ENCODE measurements at regions not wholly inside any gene's neighbourhood (a gene's known extent, or its start where the extent isn't known, plus 50 kb on each side); places are given as distances from the start of the nearest gene placed in this dataset.

DNA sequence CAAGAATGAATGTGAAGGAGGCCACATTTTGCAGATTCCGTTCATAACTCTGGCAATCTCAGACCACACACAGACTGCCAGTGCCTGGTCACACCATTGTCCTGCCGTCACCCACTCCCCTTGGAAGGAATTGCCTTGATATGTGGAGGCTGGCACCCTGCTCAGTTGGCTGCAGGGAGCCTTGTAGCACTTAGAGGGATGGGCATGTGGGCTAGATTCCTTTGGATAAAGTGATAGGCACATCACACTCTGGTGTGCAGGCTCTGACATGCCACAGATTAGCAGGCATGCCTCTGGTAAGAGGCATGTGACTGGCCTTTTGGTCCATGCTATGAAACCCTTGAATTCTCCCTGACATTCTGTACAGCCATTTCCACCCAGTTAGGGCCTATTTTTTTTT lies 254.6 kb upstream of the PIK3R1 start:
- H3K4me1 Mint-ChIP-seq (ENCODE audit: unreplicated experiment), result peaks cover 2% of the 10 kb centered on the region

DNA sequence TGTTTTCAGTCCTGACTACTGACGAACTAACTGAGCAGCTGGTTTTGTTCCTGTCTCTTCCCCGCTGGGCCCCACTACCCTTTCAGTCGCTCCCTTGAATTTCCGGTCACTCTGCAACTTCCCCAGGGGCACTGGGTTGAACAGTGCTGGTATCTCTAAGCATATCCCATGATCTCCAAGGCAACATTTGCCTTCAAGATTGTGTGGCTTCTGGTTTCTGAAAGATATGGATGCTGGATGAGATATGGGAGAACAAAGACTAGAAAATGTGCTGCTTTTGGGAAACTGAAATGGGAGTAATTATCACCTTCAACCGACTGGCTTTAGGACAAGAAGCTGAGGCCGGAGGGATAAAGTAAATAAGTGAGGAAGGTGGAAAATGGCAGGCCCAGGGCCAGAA lies 258.2 kb upstream of the PIK3R1 start:
- Mint-ChIP-seq H3K4me3 (ENCODE audit: unreplicated experiment) (no peak overlapping the region), H3K4me1 (ENCODE audit: unreplicated experiment) (peaks cover 2% of the 10 kb centered on the region), H3K27ac (ENCODE audit: unreplicated experiment) (no peak overlapping the region), H3K9me3 (ENCODE audit: unreplicated experiment) (no peaks in the 10 kb centered on the region), H3K27me3 (ENCODE audit: unreplicated experiment) (peaks cover 16% of the 10 kb centered on the region), H3K36me3 (ENCODE audit: unreplicated experiment) (no peaks in the 10 kb centered on the region)
- DNase-seq (ENCODE audit: extremely low spot score, unreplicated experiment), result no peak
- TF ChIP-seq CTCF (IDR thresholded peaks at IDR 0.05), result no peak

More for the DNA sequence above, 254.6 kb upstream of the PIK3R1 start:
- Mint-ChIP-seq H3K4me3 (ENCODE audit: unreplicated experiment) (no peak overlapping the region), H3K27ac (ENCODE audit: unreplicated experiment) (no peak overlapping the region), H3K27me3 (ENCODE audit: unreplicated experiment) (peaks cover 13% of the 10 kb centered on the region), H3K36me3 (ENCODE audit: unreplicated experiment) (no peaks in the 10 kb centered on the region), H3K9me3 (ENCODE audit: unreplicated experiment) (no peaks in the 10 kb centered on the region)
- TF ChIP-seq CTCF (IDR thresholded peaks at IDR 0.05), result no peak
- DNase-seq (ENCODE audit: extremely low spot score, unreplicated experiment), result no peak

DNA sequence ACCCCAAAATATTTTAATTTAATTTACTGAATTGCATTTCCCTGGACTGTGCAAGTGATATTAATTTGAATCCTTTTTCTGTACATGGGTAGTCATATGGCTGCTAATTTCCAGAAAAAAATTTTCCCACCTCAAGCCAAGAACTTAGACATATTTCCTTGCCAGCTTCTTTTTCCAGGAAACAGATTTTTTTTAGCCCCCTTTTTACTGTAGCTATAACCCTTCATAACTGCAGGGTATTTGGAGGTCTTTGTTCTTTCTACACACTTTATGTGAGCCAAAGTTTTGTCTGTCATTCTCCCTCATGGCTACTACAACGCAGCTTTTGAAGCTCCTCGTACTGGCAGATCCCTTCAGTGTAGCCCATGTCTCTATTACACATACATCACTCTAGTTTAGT lies 261.2 kb upstream of the PIK3R1 start:
- TF ChIP-seq CTCF (IDR thresholded peaks at IDR 0.05), result no peak
- Mint-ChIP-seq H3K4me3 (ENCODE audit: unreplicated experiment) (no peak overlapping the region), H3K9me3 (ENCODE audit: unreplicated experiment) (no peaks in the 10 kb centered on the region), H3K27ac (ENCODE audit: unreplicated experiment) (no peak overlapping the region), H3K4me1 (ENCODE audit: unreplicated experiment) (no peaks in the 10 kb centered on the region), H3K36me3 (ENCODE audit: unreplicated experiment) (no peaks in the 10 kb centered on the region), H3K27me3 (ENCODE audit: unreplicated experiment) (peaks cover 11% of the 10 kb centered on the region)
- no peak for DNase-seq (ENCODE audit: extremely low spot score, unreplicated experiment)

GRCh38 chr5:67942421-67942820 lies 273.1 kb upstream of the PIK3R1 start:
- H3K4me1 Mint-ChIP-seq (ENCODE audit: unreplicated experiment), result no peaks in the 10 kb centered on the region
- no peaks in the 10 kb centered on the region for H3K9me3 Mint-ChIP-seq (ENCODE audit: unreplicated experiment)
- H3K4me3 Mint-ChIP-seq (ENCODE audit: unreplicated experiment), result no peak overlapping the region
- H3K27me3 Mint-ChIP-seq (ENCODE audit: unreplicated experiment), result peaks cover 11% of the 10 kb centered on the region
- no peak overlapping the region for H3K27ac Mint-ChIP-seq (ENCODE audit: unreplicated experiment)
- TF ChIP-seq CTCF (IDR thresholded peaks at IDR 0.05), result no peak
- H3K36me3 Mint-ChIP-seq (ENCODE audit: unreplicated experiment), result no peaks in the 10 kb centered on the region
- no peak for DNase-seq (ENCODE audit: extremely low spot score, unreplicated experiment)

GRCh38 chr5:67941614-67942401 lies 273.7 kb upstream of the PIK3R1 start:
- H3K36me3 Mint-ChIP-seq (ENCODE audit: unreplicated experiment), result no peaks in the 10 kb centered on the region
- H3K27ac Mint-ChIP-seq (ENCODE audit: unreplicated experiment), result no peak overlapping the region
- no peak for TF ChIP-seq CTCF (IDR thresholded peaks at IDR 0.05)
- H3K9me3 Mint-ChIP-seq (ENCODE audit: unreplicated experiment), result no peaks in the 10 kb centered on the region
- H3K4me1 Mint-ChIP-seq (ENCODE audit: unreplicated experiment), result no peaks in the 10 kb centered on the region
- DNase-seq (ENCODE audit: extremely low spot score, unreplicated experiment), result no peak
- no peak overlapping the region for H3K4me3 Mint-ChIP-seq (ENCODE audit: unreplicated experiment)
- H3K27me3 Mint-ChIP-seq (ENCODE audit: unreplicated experiment), result peaks cover 11% of the 10 kb centered on the region

Measured in osteocyte (in vitro differentiated cells).